NCI-H187 treated with DMSO at 0.1 percent for 48 hours (cell line): ENCODE measurements at regions not wholly inside any gene's neighbourhood (a gene's known extent, or its start where the extent isn't known, plus 50 kb on each side); places are given as distances from the start of the nearest gene placed in this dataset.

ENCODE experiments used
- DNase-seq: peaks from one replicate; lab custom pipeline; 2025; lab: John Stamatoyannopoulos, UW

GRCh38 chr18:44232500-44232899 lies 448.2 kb upstream of the SETBP1 start:
- DNase-seq, result no peak

GRCh38 chr18:44238454-44238853 lies 442.2 kb upstream of the SETBP1 start:
- no peak for DNase-seq

GRCh38 chr18:44238911-44239310 lies 441.8 kb upstream of the SETBP1 start:
- no peak for DNase-seq

GRCh38 chr18:44241020-44241419 lies 439.7 kb upstream of the SETBP1 start:
- DNase-seq, result no peak

- DNase-seq, result no peak
Observed at GRCh38 chr18:44245019-44245418, 435.7 kb upstream of the SETBP1 start.

- no peak for DNase-seq
Observed at GRCh38 chr18:44246001-44246400, 434.7 kb upstream of the SETBP1 start.

GRCh38 chr18:44258086-44258485 lies 422.6 kb upstream of the SETBP1 start:
- DNase-seq, result no peak

GRCh38 chr18:44258576-44258975 lies 422.1 kb upstream of the SETBP1 start:
- DNase-seq, result no peak

GRCh38 chr18:44259610-44260009 lies 421.1 kb upstream of the SETBP1 start:
- DNase-seq, result no peak

GRCh38 chr18:44265437-44265836 lies 415.3 kb upstream of the SETBP1 start:
- DNase-seq, result no peak

- no peak for DNase-seq
Observed at GRCh38 chr18:44273298-44273697, 407.4 kb upstream of the SETBP1 start.

- no peak for DNase-seq
Observed at GRCh38 chr18:44280479-44280878, 400.2 kb upstream of the SETBP1 start.

GRCh38 chr18:44286049-44286448 lies 394.6 kb upstream of the SETBP1 start:
- no peak for DNase-seq

- no peak for DNase-seq
Observed at GRCh38 chr18:44290366-44290977, 390.2 kb upstream of the SETBP1 start.

- DNase-seq, result no peak
Observed at GRCh38 chr18:44298566-44298965, 382.1 kb upstream of the SETBP1 start.

- no peak for DNase-seq
Observed at GRCh38 chr18:44309185-44309584, 371.5 kb upstream of the SETBP1 start.

- DNase-seq, result no peak
Observed at GRCh38 chr18:44320619-44321460, 359.8 kb upstream of the SETBP1 start.

GRCh38 chr18:44321868-44322590 lies 358.7 kb upstream of the SETBP1 start:
- no peak for DNase-seq

- DNase-seq, result no peak
Observed at GRCh38 chr18:44323125-44323524, 357.6 kb upstream of the SETBP1 start.

- DNase-seq, result no peak
Observed at GRCh38 chr18:44324361-44324760, 356.3 kb upstream of the SETBP1 start.

GRCh38 chr18:44325903-44326635 lies 354.6 kb upstream of the SETBP1 start:
- DNase-seq, result no peak
